A549 (cell line): ENCODE measurements at regions not wholly inside any gene's neighbourhood (a gene's known extent, or its start where the extent isn't known, plus 50 kb on each side); places are given as distances from the start of the nearest gene placed in this dataset.

Experiments
- ATAC-seq, 2 experiments: fragments of 200-7000 bp in 1 of 2; fragments of >200 bp in 1 of 2; cut with Nextera tagmentation in 1 of 2; cut with Tn5 transposase in 1 of 2; 3 replicates each; pipeline versions ENCODE4 v1.8.0 to v1.9.1; 2018 to 2020; ENCODE audit warnings: mild to moderate bottlenecking in 1 of 2, moderate library complexity in 1 of 2
- CTCF ChIA-PET: fragments of 300-600 bp; sonication (Branson Sonifier 250); formaldehyde crosslinking; extraction: SDS; loops from one replicate; lab custom pipeline; 2021; ENCODE audit warnings: antibody characterized with exemption, inconsistent platforms; lab: Yijun Ruan, JAX
- POLR2A ChIA-PET: fragments of 350-600 bp; formaldehyde crosslinking; extraction: SDS; loops from one replicate; lab custom pipeline; 2021; ENCODE audit warnings: antibody characterized with exemption, inconsistent platforms; lab: Yijun Ruan, JAX
- DNase-seq, 2 experiments: peaks; one replicate each; pipeline versions ENCODE4 v3.0.0 to v3.0.0-alpha.2; 2011 to 2016; ENCODE audit warnings: low read depth in 1 of 2, low spot score in 1 of 2
- FAIRE-seq: peaks from 2 replicates; lab custom pipeline; 2011; peaks lifted over from hg19 to GRCh38; lab: Jason Lieb, UNC
- H3K27ac ChIP-seq, 2 experiments: fragments of >200 bp; sonication (Bioruptor Twin); formaldehyde crosslinking; 3 replicates each; pipeline ENCODE4 v1.5.1; 2016 to 2017
- H3K4me1 ChIP-seq: fragments of >200 bp; sonication (Bioruptor Twin); formaldehyde crosslinking; 3 replicates; pipeline ENCODE4 v1.6.1; 2016
- H3K4me2 ChIP-seq: fragments of >200 bp; sonication (Bioruptor Twin); formaldehyde crosslinking; 3 replicates; pipeline ENCODE4 v1.6.1; 2016
- H3K4me3 ChIP-seq: fragments of >200 bp; sonication (Bioruptor Twin); formaldehyde crosslinking; 3 replicates; pipeline ENCODE4 v1.5.1; 2016
- H3K9me3 ChIP-seq: fragments of >200 bp; sonication (Bioruptor Twin); formaldehyde crosslinking; 3 replicates; pipeline ENCODE4 v1.6.1; 2016
- CEBPB ChIP-seq, 2 experiments: fragments of >200 bp in 1 of 2; sonication (Bioruptor Twin) in 1 of 2; formaldehyde crosslinking in 1 of 2; IDR thresholded peaks; 2 replicates each; pipeline ENCODE4 v1.6.1; 2012 to 2016
- CHD2 ChIP-seq: fragments of 150-350 bp; IDR thresholded peaks from 2 replicates; pipeline ENCODE4 v1.6.1; 2014; ENCODE audit warnings: low read length; ENCODE audit not compliant: partially characterized antibody
- CHD4 ChIP-seq: fragments of 200-600 bp; sonication (generic); IDR thresholded peaks from 2 replicates; pipeline ENCODE4 v1.6.1; 2016; ENCODE audit warnings: antibody characterized with exemption, mild to moderate bottlenecking, borderline replicate concordance
- EHF ChIP-seq: fragments of 250-450 bp; sonication (Bioruptor Pico); IDR thresholded peaks from 2 replicates; pipeline ENCODE4 v1.5.0; 2020; ENCODE audit warnings: mild to moderate bottlenecking
- FOXS1 ChIP-seq: fragments of 250-450 bp; sonication (Bioruptor Pico); IDR thresholded peaks from 2 replicates; pipeline ENCODE4 v1.5.0; 2020; ENCODE audit warnings: mild to moderate bottlenecking, moderate library complexity
- GATA3 ChIP-seq: IDR thresholded peaks from 2 replicates; pipeline ENCODE4 v1.6.1; 2012; ENCODE audit warnings: borderline replicate concordance
- HDAC2 ChIP-seq: fragments of 200-600 bp; sonication (generic); IDR thresholded peaks from 2 replicates; pipeline ENCODE4 v1.6.1; 2016
- HEYL ChIP-seq: fragments of 250-450 bp; sonication (Bioruptor Pico); IDR thresholded peaks from 2 replicates; pipeline ENCODE4 v1.8.0; 2021; ENCODE audit warnings: mild to moderate bottlenecking, moderate library complexity
- HOXB13 ChIP-seq: fragments of 250-450 bp; sonication (Bioruptor Pico); IDR thresholded peaks from 2 replicates; pipeline ENCODE4 v1.5.0; 2020; ENCODE audit warnings: low read depth, mild to moderate bottlenecking, moderate library complexity
- JUN ChIP-seq, 2 experiments: fragments of >200 bp; sonication (Bioruptor Twin); formaldehyde crosslinking; IDR thresholded peaks; 2 replicates in 1 of 2; 3 replicates in 1 of 2; pipeline ENCODE4 v1.6.1; 2016 to 2017
- KDM1A ChIP-seq: fragments of 200-600 bp; sonication (generic); IDR thresholded peaks from 2 replicates; pipeline ENCODE4 v1.6.1; 2016; ENCODE audit warnings: low read depth, mild to moderate bottlenecking
- MAFK ChIP-seq: fragments of 450-650 bp; IDR thresholded peaks from 2 replicates; pipeline ENCODE4 v1.6.1; 2014; ENCODE audit not compliant: partially characterized antibody
- MAZ ChIP-seq: fragments of 150-350 bp; IDR thresholded peaks from 2 replicates; pipeline ENCODE4 v1.6.1; 2014; ENCODE audit warnings: antibody characterized with exemption, low read depth, low read length, borderline replicate concordance
- NPAS2 ChIP-seq: fragments of 250-450 bp; sonication (Bioruptor Pico); IDR thresholded peaks from 2 replicates; pipeline ENCODE4 v1.8.0; 2022; ENCODE audit warnings: mild to moderate bottlenecking, moderate library complexity, borderline replicate concordance
- NR3C1 ChIP-seq: fragments of >200 bp; sonication (Bioruptor Twin); formaldehyde crosslinking; IDR thresholded peaks from 3 replicates; pipeline ENCODE4 v1.6.1; 2017
- PHF8 ChIP-seq: fragments of 200-600 bp; sonication (generic); IDR thresholded peaks from 2 replicates; pipeline ENCODE4 v1.6.1; 2016; ENCODE audit warnings: low read depth, mild to moderate bottlenecking, antibody characterized with exemption, moderate library complexity, borderline replicate concordance
- POLR2A ChIP-seq: IDR thresholded peaks from 2 replicates; pipeline ENCODE4 v1.6.1; 2012; ENCODE audit warnings: mild to moderate bottlenecking, low read length
- POLR2AphosphoS2 ChIP-seq: conservative IDR thresholded peaks from 2 replicates; pipeline ENCODE4 v1.6.1; 2012; ENCODE audit warnings: low read length, improper control_type of control experiment, inconsistent platforms
- RARB ChIP-seq: fragments of 250-450 bp; sonication (Bioruptor Pico); IDR thresholded peaks from 2 replicates; pipeline ENCODE4 v1.8.0; 2021; ENCODE audit warnings: mild to moderate bottlenecking, moderate library complexity
- RCOR1 ChIP-seq: fragments of 150-350 bp; IDR thresholded peaks from 2 replicates; pipeline ENCODE4 v1.6.1; 2014; ENCODE audit warnings: antibody characterized with exemption, low read length, low read depth
- RFX5 ChIP-seq: fragments of 450-650 bp; IDR thresholded peaks from 2 replicates; pipeline ENCODE4 v1.7.1; 2014; ENCODE audit warnings: antibody characterized with exemption, mild to moderate bottlenecking, moderate library complexity
- TFCP2L1 ChIP-seq: fragments of 250-450 bp; sonication (Bioruptor Pico); IDR thresholded peaks from 2 replicates; pipeline ENCODE4 v1.5.0; 2021; ENCODE audit warnings: mild to moderate bottlenecking
- TP53 ChIP-seq: fragments of 250-450 bp; sonication (Bioruptor Pico); IDR thresholded peaks from 2 replicates; pipeline ENCODE4 v1.5.0; 2021; ENCODE audit warnings: mild to moderate bottlenecking, moderate library complexity
- USF2 ChIP-seq: fragments of 450-650 bp; IDR thresholded peaks from 2 replicates; pipeline ENCODE4 v1.6.1; 2014; ENCODE audit warnings: antibody characterized with exemption
- WGBS: methylation state at CpG from one replicate; pipeline ENCODE4 v1.1.6; 2017; ENCODE audit errors: missing lambda C conversion rate; 5-methylcytosine and 5-hydroxymethylcytosine counted together

- FAIRE-seq, result no peak
- Histone ChIP-seq H3K4me3 (no peak overlapping the region), H3K4me1 (peaks cover 7% of the 10 kb centered on the region; the same call in 2 of the 3 replicates), H3K9me3 (no peaks in the 10 kb centered on the region), H3K4me2 (no peak overlapping the region), H3K27ac (peak overlapping the region in 1 of 2 experiments; percentile 64; a peak in 3 of 6 replicates)
- ATAC-seq, result no peak
- ChIA-PET POLR2A (no interaction called here), CTCF (interaction anchor here (0.6 to 8.7 kb wide), 7 partner anchors 11 to 868 kb away, joined by 3 to 76 read pairs (median 4); no protein-coding TSS in a partner anchor)
- TF ChIP-seq NR3C1 (no peak), MAFK (no peak), RARB (CRISPR knock-in tag) (no peak), CHD4 (no peak), RFX5 (no peak), TFCP2L1 (no peak), GATA3 (no peak), HOXB13 (CRISPR knock-in tag) (no peak), CEBPB (IDR thresholded peaks at IDR 0.05) (no peak), POLR2AphosphoS2 (no peak), POLR2A (no peak), EHF (CRISPR knock-in tag) (no peak), PHF8 (no peak), HDAC2 (no peak), FOXS1 (CRISPR knock-in tag) (no peak)
- no peak for DNase-seq
- 83% methylated on average over 11 of the region's 11 CpGs for WGBS
These were observed 212.3 kb downstream of the CYP26B1 start for GRCh38 chr2:71935262-71935848.

- Histone ChIP-seq H3K27ac (peak overlapping the region in 1 of 2 experiments; percentile 64; a peak in 3 of 6 replicates), H3K4me2 (no peak overlapping the region), H3K9me3 (no peaks in the 10 kb centered on the region), H3K4me1 (peaks cover 13% of the 10 kb centered on the region; the same call in 2 of the 3 replicates), H3K4me3 (no peak overlapping the region)
- CTCF ChIA-PET, result interaction anchor here (1.1 to 8.7 kb wide), 8 partner anchors 10 to 812 kb away, joined by 3 to 76 read pairs (median 4); no protein-coding TSS in a partner anchor
- TF ChIP-seq TFCP2L1 (no peak), CEBPB (IDR thresholded peaks at IDR 0.05) (peak; percentile 32 to 67; a peak in 2 of 4 replicates)
- POLR2A ChIA-PET, result no interaction called here
- ATAC-seq, result no peak
- 79% methylated on average over 4 of the region's 4 CpGs for WGBS
- FAIRE-seq, result no peak
- peak in 1 of 2 experiments; percentile 28 for DNase-seq
These were observed 212.9 kb downstream of the CYP26B1 start for GRCh38 chr2:71934595-71935261.

GRCh38 chr2:71934320-71934593 is 213.4 kb downstream of the CYP26B1 start:
- no peak for FAIRE-seq
- TF ChIP-seq GATA3 (no peak), NPAS2 (CRISPR knock-in tag) (no peak), CHD2 (no peak), USF2 (no peak), RFX5 (no peak), RCOR1 (no peak), MAZ (no peak), HDAC2 (no peak), RARB (CRISPR knock-in tag) (no peak), MAFK (no peak), HEYL (CRISPR knock-in tag) (no peak), JUN (IDR thresholded peaks at IDR 0.05) (no peak), KDM1A (no peak), TP53 (CRISPR knock-in tag) (no peak)
- TF ChIP-seq, all 56 proteins: peak for 0
- ATAC-seq (no peak), DNase-seq (no peak)
- H3K4me3 ChIP-seq, result no peak overlapping the region
- H3K27ac ChIP-seq, result peak overlapping the region in 1 of 2 experiments; percentile 25; a peak in 1 of 6 replicates
- POLR2A ChIA-PET, result no interaction called here
- CTCF ChIA-PET, result interaction anchor here (1.1 to 4.9 kb wide), 7 partner anchors 11 to 812 kb away, joined by 3 to 51 read pairs (median 3); no protein-coding TSS in a partner anchor
- H3K4me2 ChIP-seq, result no peak overlapping the region
- WGBS, result 100% methylated on average over 2 of the region's 2 CpGs
- H3K9me3 ChIP-seq, result no peaks in the 10 kb centered on the region
- H3K4me1 ChIP-seq, result peaks cover 16% of the 10 kb centered on the region; the same call in 2 of the 3 replicates
